Nephron progenitor cell (in vitro differentiated cells): ENCODE measurements at regions not wholly inside any gene's neighbourhood (a gene's known extent, or its start where the extent isn't known, plus 50 kb on each side); places are given as distances from the start of the nearest gene placed in this dataset.

ENCODE experiments used
- DNase-seq: peaks from one replicate; pipeline ENCODE4 v3.0.0; 2021
- H3K27ac Mint-ChIP-seq: 2 replicates; pipeline ENCODE4 v1.8.0; 2021; ENCODE audit warnings: mild to moderate bottlenecking, moderate library complexity, mixed read lengths
- H3K27me3 Mint-ChIP-seq: 2 replicates; pipeline ENCODE4 v1.8.0; 2021; ENCODE audit warnings: mild to moderate bottlenecking, low read depth, mixed read lengths; ENCODE audit not compliant: poor library complexity
- H3K36me3 Mint-ChIP-seq: 2 replicates; pipeline ENCODE4 v1.8.0; 2021; ENCODE audit warnings: low read depth, mixed read lengths
- H3K4me1 Mint-ChIP-seq: 2 replicates; pipeline ENCODE4 v1.8.0; 2021; ENCODE audit warnings: mixed read lengths
- H3K4me3 Mint-ChIP-seq: 2 replicates; pipeline ENCODE4 v1.8.0; 2021; ENCODE audit warnings: mild to moderate bottlenecking, moderate library complexity, mixed read lengths
- H3K9me3 Mint-ChIP-seq: 2 replicates; pipeline ENCODE4 v1.8.0; 2021; ENCODE audit warnings: mild to moderate bottlenecking, moderate library complexity, mixed read lengths
- TF ChIP-seq, protein P1 (sequence below): fragments of 200-600 bp; sonication (generic); IDR thresholded peaks from 2 replicates; pipeline ENCODE4 v1.5.0; 2021; ENCODE audit warnings: antibody characterized with exemption

DNA sequence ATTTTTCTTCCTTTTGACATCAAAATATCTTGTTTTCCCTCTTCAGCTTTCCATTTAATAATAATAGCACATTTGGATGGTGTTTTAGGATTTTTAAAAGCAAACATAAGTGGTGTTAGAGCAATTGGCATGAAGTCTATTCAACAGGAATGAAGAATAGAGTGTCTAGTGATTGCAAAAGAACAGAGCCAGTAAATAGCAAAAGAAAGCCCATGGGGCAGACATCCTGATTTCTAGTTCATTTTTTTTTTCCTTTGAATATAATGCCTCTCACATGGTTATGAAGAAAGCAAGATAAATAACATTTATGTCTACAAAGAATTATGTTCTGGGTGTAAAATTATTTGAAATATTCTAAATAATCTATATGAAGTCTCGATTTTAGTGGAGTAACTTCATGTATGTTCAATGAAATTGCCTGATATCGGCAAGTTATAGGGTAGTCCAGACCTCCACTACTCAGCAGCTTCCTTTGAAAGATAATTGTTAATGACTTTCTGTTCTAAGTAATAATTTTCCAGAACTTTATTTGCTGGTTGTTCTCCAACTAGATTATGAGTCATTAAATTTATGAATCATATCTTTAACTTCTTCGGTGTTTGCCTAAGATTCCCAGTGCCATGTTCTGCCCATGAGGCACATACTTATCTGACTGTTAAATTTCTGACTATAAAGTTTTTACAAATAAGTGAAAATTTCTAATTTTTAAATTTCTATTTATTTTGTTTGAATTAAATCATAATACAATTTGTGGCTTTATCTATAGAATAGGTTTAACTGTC lies 587.9 kb downstream of the TLL1 start:
- H3K27me3 Mint-ChIP-seq, result no peaks in the 10 kb centered on the region
- no peak for DNase-seq
- no peak overlapping the region for H3K4me3 Mint-ChIP-seq
- peaks cover 4% of the 10 kb centered on the region for H3K9me3 Mint-ChIP-seq
- TF ChIP-seq, protein P1, sequence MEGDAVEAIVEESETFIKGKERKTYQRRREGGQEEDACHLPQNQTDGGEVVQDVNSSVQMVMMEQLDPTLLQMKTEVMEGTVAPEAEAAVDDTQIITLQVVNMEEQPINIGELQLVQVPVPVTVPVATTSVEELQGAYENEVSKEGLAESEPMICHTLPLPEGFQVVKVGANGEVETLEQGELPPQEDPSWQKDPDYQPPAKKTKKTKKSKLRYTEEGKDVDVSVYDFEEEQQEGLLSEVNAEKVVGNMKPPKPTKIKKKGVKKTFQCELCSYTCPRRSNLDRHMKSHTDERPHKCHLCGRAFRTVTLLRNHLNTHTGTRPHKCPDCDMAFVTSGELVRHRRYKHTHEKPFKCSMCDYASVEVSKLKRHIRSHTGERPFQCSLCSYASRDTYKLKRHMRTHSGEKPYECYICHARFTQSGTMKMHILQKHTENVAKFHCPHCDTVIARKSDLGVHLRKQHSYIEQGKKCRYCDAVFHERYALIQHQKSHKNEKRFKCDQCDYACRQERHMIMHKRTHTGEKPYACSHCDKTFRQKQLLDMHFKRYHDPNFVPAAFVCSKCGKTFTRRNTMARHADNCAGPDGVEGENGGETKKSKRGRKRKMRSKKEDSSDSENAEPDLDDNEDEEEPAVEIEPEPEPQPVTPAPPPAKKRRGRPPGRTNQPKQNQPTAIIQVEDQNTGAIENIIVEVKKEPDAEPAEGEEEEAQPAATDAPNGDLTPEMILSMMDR, result no peak
- peaks cover 4% of the 10 kb centered on the region for H3K36me3 Mint-ChIP-seq
- no peak overlapping the region for H3K27ac Mint-ChIP-seq
- H3K4me1 Mint-ChIP-seq, result peaks cover 4% of the 10 kb centered on the region

DNA sequence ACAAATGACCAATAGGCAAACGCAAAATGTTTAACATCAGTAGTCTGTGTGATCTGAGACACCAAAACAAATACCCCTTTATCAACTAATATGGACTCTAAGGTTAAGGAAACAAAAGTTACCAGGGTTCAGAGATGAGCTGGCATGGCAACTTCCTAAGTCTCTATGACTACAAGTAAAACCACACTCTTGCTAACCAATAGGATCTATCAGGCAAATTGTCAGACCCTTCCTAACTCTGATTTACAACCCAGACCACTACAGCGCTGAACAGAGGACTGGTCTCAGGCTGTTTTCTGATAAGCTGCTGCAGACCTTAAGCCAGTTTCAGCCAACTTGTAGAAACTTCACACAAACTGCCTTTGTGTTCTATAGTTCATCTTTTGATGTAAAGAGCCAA lies 608.0 kb downstream of the TLL1 start:
- Mint-ChIP-seq H3K9me3 (no peaks in the 10 kb centered on the region), H3K4me1 (no peaks in the 10 kb centered on the region), H3K4me3 (no peak overlapping the region), H3K27me3 (no peaks in the 10 kb centered on the region), H3K36me3 (no peaks in the 10 kb centered on the region), H3K27ac (no peak overlapping the region)
- no peak for DNase-seq
- TF ChIP-seq, protein P1, result no peak

DNA sequence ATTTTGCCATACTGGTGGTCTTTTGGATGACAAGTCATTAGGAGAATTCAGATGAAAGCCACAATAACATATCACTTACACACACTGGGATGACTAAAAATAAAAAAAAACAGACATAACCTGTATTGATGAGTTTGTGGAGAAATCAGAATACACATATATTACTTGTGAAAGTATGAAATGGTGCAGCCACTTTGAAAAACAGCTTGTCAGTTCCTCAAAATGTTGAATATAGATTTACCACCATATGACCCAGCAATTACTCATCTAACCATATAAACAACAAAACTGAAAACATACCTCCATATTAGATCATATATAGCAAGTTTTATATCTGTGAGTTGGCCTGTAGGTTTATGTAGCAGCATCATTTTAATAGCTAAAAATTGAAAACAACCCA lies 608.7 kb downstream of the TLL1 start:
- Mint-ChIP-seq H3K27ac (no peak overlapping the region), H3K27me3 (no peaks in the 10 kb centered on the region)
- TF ChIP-seq, protein P1, result no peak

DNA sequence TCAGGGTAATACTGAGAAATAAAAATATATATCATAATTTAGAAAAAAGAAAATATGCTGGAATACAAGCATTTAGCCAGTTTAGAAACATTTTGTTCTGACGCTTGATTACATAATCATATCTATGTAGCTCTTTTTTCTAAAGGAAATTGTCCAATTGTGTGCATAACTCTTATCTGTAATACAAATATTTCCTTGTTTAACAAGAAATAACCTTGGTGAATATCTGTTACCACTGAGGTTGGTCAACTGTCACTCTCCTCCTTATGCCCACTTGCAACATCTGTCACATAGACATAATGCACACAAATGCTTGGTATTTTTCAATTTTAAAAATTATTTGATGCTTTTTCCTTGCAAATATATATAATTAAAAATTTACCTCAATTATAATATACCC lies 609.7 kb downstream of the TLL1 start:
- H3K27me3 Mint-ChIP-seq, result no peaks in the 10 kb centered on the region
- DNase-seq, result no peak
- no peaks in the 10 kb centered on the region for H3K36me3 Mint-ChIP-seq
- no peaks in the 10 kb centered on the region for H3K9me3 Mint-ChIP-seq
- H3K27ac Mint-ChIP-seq, result no peak overlapping the region
- no peaks in the 10 kb centered on the region for H3K4me1 Mint-ChIP-seq
- TF ChIP-seq, protein P1, result no peak
- no peak overlapping the region for H3K4me3 Mint-ChIP-seq

More for the DNA sequence above, 608.7 kb downstream of the TLL1 start:
- Mint-ChIP-seq H3K4me3 (no peak overlapping the region), H3K36me3 (no peaks in the 10 kb centered on the region), H3K9me3 (no peaks in the 10 kb centered on the region), H3K4me1 (no peaks in the 10 kb centered on the region)
- DNase-seq, result no peak

DNA sequence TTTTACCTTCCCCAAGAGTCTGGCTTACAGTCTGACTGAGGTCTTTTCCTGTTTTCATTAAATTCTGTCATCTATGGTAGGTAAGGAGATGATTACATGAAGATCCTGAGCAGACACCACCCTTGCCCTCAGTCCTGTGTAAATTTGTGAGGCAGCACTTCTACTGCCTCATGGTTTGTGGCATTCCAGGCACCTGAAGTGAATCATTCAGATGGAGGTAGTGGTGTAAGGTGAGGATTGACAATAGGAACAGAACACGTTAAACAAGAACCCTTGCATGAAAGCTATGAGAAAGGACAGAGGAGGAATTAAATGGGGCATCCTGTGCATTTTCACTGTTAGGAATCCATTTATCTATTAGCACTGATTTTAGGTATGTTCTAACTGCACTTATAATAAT lies 618.6 kb downstream of the TLL1 start:
- Mint-ChIP-seq H3K4me1 (no peaks in the 10 kb centered on the region), H3K27ac (no peak overlapping the region), H3K4me3 (no peak overlapping the region), H3K9me3 (no peaks in the 10 kb centered on the region), H3K27me3 (no peaks in the 10 kb centered on the region), H3K36me3 (no peaks in the 10 kb centered on the region)
- TF ChIP-seq, protein P1, result no peak
- no peak for DNase-seq

DNA sequence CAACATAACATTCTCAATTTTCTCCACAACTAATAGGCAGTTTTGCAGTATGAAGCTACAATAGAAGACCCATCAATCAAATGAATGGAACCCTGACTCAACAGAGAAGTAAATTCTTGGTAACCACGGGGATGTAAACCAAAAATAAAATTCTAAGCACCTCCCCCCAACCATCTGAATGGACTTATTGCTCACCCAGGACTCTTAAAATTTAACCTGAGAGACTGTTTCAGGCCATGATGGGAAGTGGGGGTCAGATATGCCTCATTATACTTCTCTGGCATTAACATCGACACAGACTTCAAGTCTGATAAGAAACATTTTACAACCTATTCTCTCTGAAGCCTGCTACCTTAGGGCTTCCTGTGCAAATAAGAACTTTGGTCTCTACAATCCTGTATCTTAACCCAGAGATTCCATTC lies 620.9 kb downstream of the TLL1 start:
- Mint-ChIP-seq H3K9me3 (no peaks in the 10 kb centered on the region), H3K4me1 (no peaks in the 10 kb centered on the region), H3K27ac (no peak overlapping the region), H3K36me3 (no peaks in the 10 kb centered on the region), H3K4me3 (no peak overlapping the region), H3K27me3 (no peaks in the 10 kb centered on the region)
- no peak for DNase-seq
- TF ChIP-seq, protein P1, result no peak
